Activated CD4-positive, alpha-beta T cell treated with anti-CD3 and anti-CD28 coated beads for 36 hours (primary cell): ENCODE measurements at regions not wholly inside any gene's neighbourhood (a gene's known extent, or its start where the extent isn't known, plus 50 kb on each side); places are given as distances from the start of the nearest gene placed in this dataset.
"Not testable (repeated sequence)": the region's sequence is repeated elsewhere in the genome, so short reads cannot be mapped to it uniquely, and the experiment has no call there.

Experiments used
- ATAC-seq: fragments of 200-7000 bp; cut with Tn5 transposase; one replicate; pipeline ENCODE4 v1.10.0; 2021; ENCODE audit warnings: mild to moderate bottlenecking, moderate library complexity
- CTCF ChIA-PET: fragments of 350-600 bp; sonication (Branson Sonifier 250); formaldehyde crosslinking; loops from one replicate; lab custom pipeline; 2021; ENCODE audit warnings: antibody characterized with exemption; lab: Charles Lee
- POLR2A ChIA-PET: fragments of 350-600 bp; sonication (Branson Sonifier 250); formaldehyde crosslinking; loops from one replicate; lab custom pipeline; 2021; ENCODE audit warnings: antibody characterized with exemption, inconsistent platforms; lab: Charles Lee
- DNase-seq: peaks from one replicate; pipeline ENCODE4 v3.0.0-alpha.2; 2020
- H3K27ac Mint-ChIP-seq: one replicate; pipeline ENCODE4 v1.8.0; 2021; ENCODE audit warnings: mixed read lengths
- H3K27me3 Mint-ChIP-seq: one replicate; pipeline ENCODE4 v1.8.0; 2021; ENCODE audit warnings: mixed read lengths
- H3K36me3 Mint-ChIP-seq: one replicate; pipeline ENCODE4 v1.8.0; 2021; ENCODE audit warnings: low read depth, mixed read lengths
- H3K4me1 Mint-ChIP-seq: one replicate; pipeline ENCODE4 v1.8.0; 2021; ENCODE audit warnings: mixed read lengths
- H3K4me3 Mint-ChIP-seq: one replicate; pipeline ENCODE4 v1.8.0; 2021; ENCODE audit warnings: mild to moderate bottlenecking, moderate library complexity, mixed read lengths
- H3K9me3 Mint-ChIP-seq: one replicate; pipeline ENCODE4 v1.8.0; 2021; ENCODE audit warnings: low read depth, mixed read lengths
- intact Hi-C, 2 experiments: fragments of 100-400 bp; cut with DNase I in 1 of 2; cut with micrococcal nuclease in 1 of 2; formaldehyde crosslinking; loops; one replicate each; pipeline versions ENCODE4 v1.14.2 to v1.15.1; 2022 to 2024; cut with DNase I, micrococcal nuclease

GRCh38 chr2:16069933-16070647 lies 129.7 kb downstream of the MYCN start:
- H3K9me3 Mint-ChIP-seq, result no peaks in the 10 kb centered on the region
- intact Hi-C loops, result no loop called here
- H3K4me1 Mint-ChIP-seq, result no peaks in the 10 kb centered on the region
- no peak overlapping the region for H3K4me3 Mint-ChIP-seq
- DNase-seq, result no peak
- no peaks in the 10 kb centered on the region for H3K27me3 Mint-ChIP-seq
- POLR2A ChIA-PET, result no interaction called here
- CTCF ChIA-PET, result interaction anchor here (0.7 kb wide), 1 partner anchor 129 kb away, joined by 4 read pairs; no protein-coding TSS in a partner anchor
- no peaks in the 10 kb centered on the region for H3K36me3 Mint-ChIP-seq
- H3K27ac Mint-ChIP-seq, result no peak overlapping the region
- no peak for ATAC-seq

- ChIA-PET CTCF (interaction anchor here (0.7 kb wide), 1 partner anchor 340 kb away, joined by 4 read pairs; no protein-coding TSS in a partner anchor), POLR2A (no interaction called here)
- Mint-ChIP-seq H3K4me1 (no peaks in the 10 kb centered on the region), H3K4me3 (no peak overlapping the region), H3K9me3 (peaks cover 3% of the 10 kb centered on the region), H3K36me3 (no peaks in the 10 kb centered on the region), H3K27ac (no peak overlapping the region), H3K27me3 (no peaks in the 10 kb centered on the region)
- intact Hi-C loops, result no loop called here
- ATAC-seq, result no peak
- no peak for DNase-seq
Measured at GRCh38 chr2:16069663-16069932, 129.2 kb downstream of the MYCN start.

GRCh38 chr2:16068552-16068940 lies 128.2 kb downstream of the MYCN start:
- CTCF ChIA-PET, result no interaction called here

GRCh38 chr2:16067866-16068551 lies 127.7 kb downstream of the MYCN start:
- intact Hi-C loops, result no loop called here
- ChIA-PET CTCF (no interaction called here), POLR2A (no interaction called here)
- peaks cover 10% of the 10 kb centered on the region for H3K9me3 Mint-ChIP-seq
- H3K36me3 Mint-ChIP-seq, result peaks cover 3% of the 10 kb centered on the region
- H3K27ac Mint-ChIP-seq, result no peak overlapping the region
- no peaks in the 10 kb centered on the region for H3K4me1 Mint-ChIP-seq
- no peak overlapping the region for H3K4me3 Mint-ChIP-seq
- DNase-seq, result no peak
- no peaks in the 10 kb centered on the region for H3K27me3 Mint-ChIP-seq
- no peak for ATAC-seq

More at GRCh38 chr2:16068552-16068940, 128.2 kb downstream of the MYCN start:
- no peaks in the 10 kb centered on the region for H3K27me3 Mint-ChIP-seq
- intact Hi-C loops, result no loop called here
- H3K4me1 Mint-ChIP-seq, result no peaks in the 10 kb centered on the region
- DNase-seq (no peak), ATAC-seq (no peak)
- H3K27ac Mint-ChIP-seq, result no peak overlapping the region
- H3K9me3 Mint-ChIP-seq, result peaks cover 10% of the 10 kb centered on the region
- no peak overlapping the region for H3K4me3 Mint-ChIP-seq
- POLR2A ChIA-PET, result no interaction called here
- peaks cover 3% of the 10 kb centered on the region for H3K36me3 Mint-ChIP-seq

GRCh38 chr2:16067444-16067843 lies 127.1 kb downstream of the MYCN start:
- Mint-ChIP-seq H3K4me1 (no peaks in the 10 kb centered on the region), H3K36me3 (peaks cover 3% of the 10 kb centered on the region), H3K27ac (no peak overlapping the region), H3K27me3 (no peaks in the 10 kb centered on the region), H3K4me3 (no peak overlapping the region), H3K9me3 (peaks cover 12% of the 10 kb centered on the region)
- DNase-seq (no peak), ATAC-seq (no peak)
- CTCF ChIA-PET, result no interaction called here
- POLR2A ChIA-PET, result no interaction called here
- intact Hi-C loops, result no loop called here

GRCh38 chr2:16067037-16067406 lies 126.7 kb downstream of the MYCN start:
- ATAC-seq (no peak), DNase-seq (no peak)
- H3K27ac Mint-ChIP-seq, result no peak overlapping the region
- H3K4me3 Mint-ChIP-seq, result no peak overlapping the region
- peaks cover 3% of the 10 kb centered on the region for H3K36me3 Mint-ChIP-seq
- ChIA-PET POLR2A (no interaction called here), CTCF (no interaction called here)
- intact Hi-C loops, result no loop called here
- H3K4me1 Mint-ChIP-seq, result no peaks in the 10 kb centered on the region
- peaks cover 12% of the 10 kb centered on the region for H3K9me3 Mint-ChIP-seq
- H3K27me3 Mint-ChIP-seq, result no peaks in the 10 kb centered on the region

GRCh38 chr2:16066261-16067036 lies 126.1 kb downstream of the MYCN start:
- no peaks in the 10 kb centered on the region for H3K27me3 Mint-ChIP-seq
- ChIA-PET CTCF (interaction anchor here (0.6 to 0.8 kb wide), 2 partner anchors 135 to 733 kb away, joined by 3 read pairs; no protein-coding TSS in a partner anchor), POLR2A (no interaction called here)
- ATAC-seq, result no peak
- intact Hi-C loops, result no loop called here
- H3K27ac Mint-ChIP-seq, result no peak overlapping the region
- no peak overlapping the region for H3K4me3 Mint-ChIP-seq
- no peak for DNase-seq
- H3K36me3 Mint-ChIP-seq, result peaks cover 3% of the 10 kb centered on the region
- H3K9me3 Mint-ChIP-seq, result peaks cover 12% of the 10 kb centered on the region
- no peaks in the 10 kb centered on the region for H3K4me1 Mint-ChIP-seq

- ATAC-seq, POLR2A ChIA-PET, H3K36me3 Mint-ChIP-seq, H3K27me3 Mint-ChIP-seq, H3K27ac Mint-ChIP-seq, H3K4me1 Mint-ChIP-seq, DNase-seq, intact Hi-C loops, H3K4me3 Mint-ChIP-seq: not testable (repeated sequence)
- H3K9me3 Mint-ChIP-seq, result peaks cover 12% of the 10 kb centered on the region
- CTCF ChIA-PET, result interaction anchor here (0.6 to 0.8 kb wide), 3 partner anchors 134 to 734 kb away, joined by 3 read pairs; no protein-coding TSS in a partner anchor
Measured at GRCh38 chr2:16065272-16066069, 125.1 kb downstream of the MYCN start.

- no peaks in the 10 kb centered on the region for H3K27me3 Mint-ChIP-seq
- ATAC-seq, result no peak
Measured at GRCh38 chr2:16064745-16065144, 124.4 kb downstream of the MYCN start.

GRCh38 chr2:16063955-16064633 lies 123.7 kb downstream of the MYCN start:
- Mint-ChIP-seq H3K4me1 (no peaks in the 10 kb centered on the region), H3K27me3 (no peaks in the 10 kb centered on the region), H3K27ac (no peak overlapping the region), H3K9me3 (peaks cover 12% of the 10 kb centered on the region), H3K36me3 (peaks cover 3% of the 10 kb centered on the region), H3K4me3 (no peak overlapping the region)
- DNase-seq (no peak), ATAC-seq (no peak)
- ChIA-PET POLR2A (no interaction called here), CTCF (no interaction called here)
- intact Hi-C loops, result no loop called here

More at GRCh38 chr2:16064745-16065144, 124.4 kb downstream of the MYCN start:
- DNase-seq, result no peak
- peaks cover 12% of the 10 kb centered on the region for H3K9me3 Mint-ChIP-seq
- H3K36me3 Mint-ChIP-seq, result peaks cover 3% of the 10 kb centered on the region
- ChIA-PET CTCF (interaction anchor here (0.7 kb wide), 1 partner anchor 410 kb away, joined by 3 read pairs; no protein-coding TSS in a partner anchor), POLR2A (no interaction called here)
- H3K4me3 Mint-ChIP-seq, result no peak overlapping the region
- intact Hi-C loops, result no loop called here
- H3K27ac Mint-ChIP-seq, result no peak overlapping the region
- H3K4me1 Mint-ChIP-seq, result no peaks in the 10 kb centered on the region
